GM21723 (cell line): ENCODE measurements at regions not wholly inside any gene's neighbourhood (a gene's known extent, or its start where the extent isn't known, plus 50 kb on each side); places are given as distances from the start of the nearest gene placed in this dataset.
"Not testable (repeated sequence)": the region's sequence is repeated elsewhere in the genome, so short reads cannot be mapped to it uniquely, and the experiment has no call there.

ENCODE experiments used
- ATAC-seq: cut with Tn5 transposase; IDR thresholded peaks from one replicate; pipeline ENCODE4 v1.9.1; 2021; ENCODE audit warnings: mild to moderate bottlenecking, moderate library complexity; ENCODE audit not compliant: unreplicated experiment

DNA sequence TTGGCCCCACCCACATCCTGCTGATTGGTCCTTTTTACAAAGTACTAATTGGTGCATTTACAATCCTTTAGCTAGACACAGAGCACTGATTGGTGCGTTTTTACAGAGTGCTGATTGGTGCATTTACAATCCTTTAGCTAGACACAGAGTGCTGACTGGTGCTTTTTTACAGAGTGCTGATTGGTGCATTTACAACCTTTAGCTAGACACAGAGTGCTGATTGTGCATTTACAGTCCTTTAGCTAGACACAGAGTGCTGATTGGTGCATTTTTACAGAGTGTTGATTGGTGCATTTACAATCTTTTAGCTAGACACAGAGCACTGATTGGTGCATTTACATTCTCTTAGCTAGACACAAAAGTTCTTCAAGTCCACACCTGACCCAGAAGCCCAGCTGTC lies 144.2 kb upstream of the XIRP2 start:
- not testable (repeated sequence) for ATAC-seq

DNA sequence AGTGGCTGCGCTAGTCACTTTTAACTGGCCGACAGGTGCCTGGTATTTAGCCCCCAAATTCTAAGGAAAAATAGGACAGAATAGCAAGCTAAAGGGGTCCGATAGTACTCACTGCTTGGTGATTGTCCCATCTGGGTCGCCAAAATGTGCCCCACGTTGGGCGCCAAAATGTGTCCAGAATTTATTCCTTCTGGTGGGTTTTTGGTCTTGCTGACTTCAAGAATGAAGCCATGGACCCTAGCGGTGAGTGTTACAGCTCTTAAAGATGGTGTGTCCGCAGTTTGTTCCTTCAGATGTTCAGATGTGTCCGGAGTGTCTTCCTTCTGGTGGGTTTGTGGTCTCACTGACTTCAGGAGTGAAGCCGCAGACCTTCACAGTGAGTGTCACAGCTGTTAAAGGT lies 144.8 kb upstream of the XIRP2 start:
- not testable (repeated sequence) for ATAC-seq

DNA sequence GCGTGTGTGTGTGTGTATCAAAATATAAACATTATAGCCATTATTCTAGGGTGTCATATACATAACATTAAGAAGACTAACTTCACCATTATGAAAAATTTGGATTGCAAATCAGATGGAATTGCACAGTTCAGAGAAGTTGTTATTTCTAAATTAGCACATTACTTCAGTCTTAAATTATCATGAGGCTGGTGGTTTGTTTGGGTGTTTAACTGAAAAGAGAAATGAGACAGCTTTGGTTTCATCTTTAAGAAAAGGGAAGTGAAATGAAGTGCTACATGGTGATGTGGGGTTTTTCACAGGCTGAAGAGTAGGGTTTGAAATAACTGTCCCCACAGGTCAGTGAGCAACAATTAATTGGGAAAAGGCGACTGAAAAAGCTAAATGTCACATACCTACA lies 161.2 kb upstream of the XIRP2 start:
- peak; percentile 100 for ATAC-seq

- ATAC-seq, result peak; percentile 8
These were observed 162.1 kb upstream of the XIRP2 start for GRCh38 chr2:166725927-166726924.

- no peak for ATAC-seq
These were observed 171.3 kb upstream of the XIRP2 start for GRCh38 chr2:166716968-166717367.

- no peak for ATAC-seq
These were observed 188.2 kb upstream of the XIRP2 start for GRCh38 chr2:166700079-166700478.

DNA sequence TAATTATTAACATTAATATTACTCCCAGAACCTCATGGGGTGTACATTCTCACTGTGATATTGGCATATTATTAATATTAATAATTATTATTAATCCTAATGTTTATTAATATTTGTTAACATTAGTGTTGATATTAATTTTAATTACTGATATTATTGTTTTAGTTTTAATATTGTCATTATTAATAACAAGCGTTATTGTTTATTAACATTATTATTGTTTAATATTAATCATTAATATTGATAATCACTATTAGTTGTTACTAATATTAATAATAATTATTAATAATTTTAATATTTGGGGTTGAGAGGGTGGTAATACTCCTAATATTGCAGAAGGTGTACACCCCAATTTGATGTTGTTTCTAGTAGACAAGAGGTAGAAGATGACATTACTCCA lies 193.1 kb upstream of the XIRP2 start:
- no peak for ATAC-seq

DNA sequence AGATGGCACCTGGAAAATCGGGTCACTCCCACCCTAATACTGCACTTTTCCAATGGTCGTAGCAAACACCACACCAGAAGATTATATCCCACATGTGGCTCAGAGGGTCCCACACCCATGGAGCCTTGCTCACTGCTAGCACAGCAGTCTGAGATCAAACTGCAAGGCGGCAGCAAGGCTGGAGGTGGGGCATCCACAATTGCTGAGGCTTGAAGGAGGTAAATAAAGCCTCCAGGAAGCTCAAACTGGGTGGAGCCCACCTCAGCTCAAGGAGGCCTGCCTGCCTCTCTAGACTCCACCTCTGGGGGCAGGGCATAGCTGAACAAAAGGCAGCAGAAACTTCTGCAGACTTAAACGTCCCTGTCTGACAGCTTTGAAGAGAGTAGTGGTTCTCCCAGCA lies 192.0 kb upstream of the SCN7A start:
- not testable (repeated sequence) for ATAC-seq

DNA sequence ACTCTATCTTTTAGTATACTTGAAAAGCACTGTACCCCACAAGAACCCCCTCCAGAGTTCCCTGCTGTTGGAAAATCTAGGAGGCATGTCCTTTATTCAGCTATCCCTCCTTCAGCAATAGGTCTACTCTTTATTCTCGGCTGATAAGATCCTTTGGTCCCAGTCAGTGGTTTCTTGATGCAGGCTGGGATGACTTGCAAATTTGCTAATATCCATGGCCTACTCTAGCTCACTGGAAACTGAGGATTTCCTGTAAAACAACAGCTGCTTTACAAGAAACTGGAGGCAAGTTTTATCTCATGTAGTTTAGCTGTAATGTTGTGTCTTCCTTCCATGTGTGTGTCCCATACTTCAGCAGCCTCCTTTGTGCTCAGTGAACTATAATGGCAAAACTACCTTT lies 183.9 kb upstream of the SCN7A start:
- no peak for ATAC-seq

GRCh38 chr2:166676716-166677115 lies 182.7 kb upstream of the SCN7A start:
- no peak for ATAC-seq

DNA sequence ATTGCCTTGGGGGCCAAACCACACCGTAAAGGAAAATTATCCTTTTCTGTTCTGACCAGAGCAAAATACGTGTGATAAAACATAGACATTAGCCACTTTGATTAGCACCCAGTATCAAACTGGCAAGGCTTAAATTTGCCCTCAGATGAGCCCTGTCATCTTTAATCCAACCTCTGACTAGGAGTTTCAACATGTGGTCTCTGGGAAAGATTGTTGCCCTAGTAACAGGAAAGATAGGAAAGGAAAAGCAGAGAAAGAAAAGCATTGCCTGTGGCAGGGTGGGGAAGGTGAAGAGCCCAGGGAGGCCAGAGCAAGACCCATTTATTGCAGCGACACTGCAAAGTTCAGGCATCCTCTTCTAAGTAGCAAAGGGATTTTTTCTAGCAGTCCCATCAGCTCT lies 181.5 kb upstream of the SCN7A start:
- no peak for ATAC-seq

GRCh38 chr2:166673986-166674385 lies 179.9 kb upstream of the SCN7A start:
- ATAC-seq, result no peak

- no peak for ATAC-seq
These were observed 177.8 kb upstream of the SCN7A start for GRCh38 chr2:166671801-166672200.

- no peak for ATAC-seq
These were observed 177.2 kb upstream of the SCN7A start for GRCh38 chr2:166671235-166671634.

- no peak for ATAC-seq
These were observed 172.2 kb upstream of the SCN7A start for GRCh38 chr2:166665991-166666940.

GRCh38 chr2:166661824-166662223 lies 167.8 kb upstream of the SCN7A start:
- no peak for ATAC-seq

DNA sequence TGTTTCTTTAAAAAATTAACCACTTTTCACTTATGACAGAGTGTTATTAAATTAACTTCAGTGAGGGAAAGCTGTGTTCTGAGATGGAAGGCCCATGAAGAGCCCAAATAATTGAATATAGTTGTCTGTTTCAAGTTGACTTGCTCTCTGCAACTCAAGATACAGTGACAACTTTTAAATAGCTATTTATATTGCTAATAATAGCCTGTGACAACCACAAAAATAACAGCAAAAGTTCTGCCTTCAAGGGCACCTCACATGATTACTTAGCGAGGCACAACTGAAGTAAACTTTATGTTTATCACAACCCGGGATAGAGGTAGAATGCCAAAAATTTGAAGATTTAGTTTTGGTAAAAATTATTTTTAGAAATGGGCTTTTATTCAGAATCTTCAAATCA lies 167.3 kb upstream of the SCN7A start:
- ATAC-seq, result no peak

- no peak for ATAC-seq
These were observed 164.9 kb upstream of the SCN7A start for GRCh38 chr2:166658901-166659300.

- no peak for ATAC-seq
These were observed 159.2 kb upstream of the SCN7A start for GRCh38 chr2:166653185-166653813.

DNA sequence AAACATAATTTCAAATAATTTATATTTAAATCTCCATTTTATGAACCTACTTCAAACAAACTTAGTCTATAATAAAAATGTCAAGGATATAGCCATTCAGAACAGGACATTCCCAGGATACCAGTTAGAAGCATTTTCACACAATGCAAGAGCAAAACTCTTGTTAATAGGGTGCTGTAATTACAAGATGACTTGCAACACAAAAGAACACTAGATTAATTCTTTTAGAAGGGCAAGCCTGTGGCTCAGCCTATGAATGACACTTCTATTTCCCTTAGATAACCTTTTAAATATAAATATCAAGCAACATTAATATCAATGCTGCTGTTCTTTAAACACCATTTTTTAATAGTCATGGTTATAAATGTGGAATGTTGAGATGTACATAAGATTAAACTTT lies 157.9 kb upstream of the SCN7A start:
- no peak for ATAC-seq

- ATAC-seq, result no peak
These were observed 157.1 kb upstream of the SCN7A start for GRCh38 chr2:166651080-166651675.
